GM12875 (cell line): ENCODE measurements at regions not wholly inside any gene's neighbourhood (a gene's known extent, or its start where the extent isn't known, plus 50 kb on each side); places are given as distances from the start of the nearest gene placed in this dataset.

ENCODE experiments used
- H3K4me3 ChIP-seq: one replicate; pipeline ENCODE4 v1.5.1; 2011; ENCODE audit warnings: low read depth, low read length, control low read depth
- CTCF ChIP-seq: IDR thresholded peaks from 2 replicates; pipeline ENCODE4 v1.5.1; 2011; ENCODE audit warnings: low read depth, mild to moderate bottlenecking, control low read depth, inconsistent platforms, low read length, moderate library complexity, borderline replicate concordance; ENCODE audit not compliant: insufficient read depth

- no peak overlapping the region for H3K4me3 ChIP-seq
- TF ChIP-seq CTCF, result no peak
These were observed 69.2 kb upstream of the EPHA4 start for GRCh38 chr2:221641181-221641871.

GRCh38 chr2:221640686-221641085 lies 68.6 kb upstream of the EPHA4 start:
- no peak overlapping the region for H3K4me3 ChIP-seq
- TF ChIP-seq CTCF, result no peak

GRCh38 chr2:221637851-221638250 lies 65.7 kb upstream of the EPHA4 start:
- no peak overlapping the region for H3K4me3 ChIP-seq
- no peak for TF ChIP-seq CTCF

- TF ChIP-seq CTCF, result no peak
- no peak overlapping the region for H3K4me3 ChIP-seq
These were observed 63.8 kb upstream of the EPHA4 start for GRCh38 chr2:221635949-221636348.

- no peak for TF ChIP-seq CTCF
- no peak overlapping the region for H3K4me3 ChIP-seq
These were observed 57.4 kb upstream of the EPHA4 start for GRCh38 chr2:221629468-221629867.

- H3K4me3 ChIP-seq, result no peak overlapping the region
- TF ChIP-seq CTCF, result no peak
These were observed 52.4 kb upstream of the EPHA4 start for GRCh38 chr2:221624475-221624874.
